NCI-H82 treated with DMSO at 0.1 percent for 48 hours (cell line): ENCODE measurements at regions not wholly inside any gene's neighbourhood (a gene's known extent, or its start where the extent isn't known, plus 50 kb on each side); places are given as distances from the start of the nearest gene placed in this dataset.

Source experiments
- DNase-seq: peaks from one replicate; lab custom pipeline; 2025; ENCODE audit not compliant: unreplicated experiment; lab: John Stamatoyannopoulos, UW

DNA sequence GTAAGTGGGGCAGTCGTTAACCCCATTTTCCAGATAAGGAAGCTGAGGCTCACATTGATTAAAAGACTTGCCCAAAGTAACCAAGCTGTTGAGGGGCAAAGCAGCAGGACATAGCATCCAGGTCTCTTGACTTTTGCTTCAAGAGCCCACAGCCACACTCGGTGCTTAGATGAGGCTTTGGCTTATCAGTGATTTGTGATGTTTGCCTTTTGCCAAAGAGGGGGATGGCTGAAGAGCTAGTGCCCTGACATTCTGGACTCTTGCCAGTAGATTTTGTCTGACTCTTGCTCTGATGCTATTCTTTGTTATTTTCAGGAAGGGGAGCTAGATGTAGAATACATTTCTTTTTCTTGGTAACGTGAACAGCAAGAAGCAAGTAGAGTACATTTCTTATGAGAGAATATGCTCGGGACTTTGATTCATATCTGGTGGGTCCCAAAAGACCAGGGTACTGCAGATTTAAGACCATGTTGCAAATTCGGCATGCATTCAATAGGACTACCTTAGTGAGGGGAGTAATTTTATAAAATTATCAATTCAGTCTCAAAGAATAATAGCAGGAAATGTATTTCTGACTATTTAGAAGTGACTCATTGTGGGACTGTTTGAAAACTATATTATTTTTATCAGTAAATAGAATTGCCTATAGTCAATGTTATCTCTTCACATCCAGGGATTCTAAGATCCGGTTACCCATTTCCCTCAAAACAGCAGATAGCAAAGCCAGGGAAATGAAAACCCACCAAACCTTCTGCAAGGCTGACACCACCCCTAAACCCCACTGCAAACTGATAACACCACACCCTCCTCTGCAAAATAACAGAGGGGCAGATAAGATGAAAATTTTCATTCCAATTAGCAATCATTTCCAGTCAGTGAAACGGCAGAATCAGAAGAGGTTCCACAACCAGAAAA, 180.0 kb upstream of the BMPER start:
- DNase-seq = no peak

DNA sequence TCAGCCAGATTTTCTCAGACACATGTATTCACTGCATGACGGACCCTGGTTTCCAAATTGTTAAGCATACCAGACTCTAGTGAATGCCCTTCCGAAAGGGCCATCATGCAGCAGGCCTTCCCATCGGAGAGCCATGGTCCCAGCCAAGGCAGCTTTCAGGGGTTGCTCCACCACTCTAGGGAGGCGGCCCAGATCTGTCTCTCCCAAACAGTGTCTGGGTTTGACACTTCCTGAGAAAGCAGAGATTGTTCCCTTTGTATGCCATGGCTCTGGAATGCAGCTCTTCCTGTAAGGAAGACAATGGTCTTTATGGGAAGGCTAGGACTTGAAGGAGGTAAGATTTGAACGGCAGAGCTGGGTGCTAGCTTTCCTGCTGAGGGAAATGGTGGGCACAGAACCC, 178.8 kb upstream of the BMPER start:
- no peak for DNase-seq

DNA sequence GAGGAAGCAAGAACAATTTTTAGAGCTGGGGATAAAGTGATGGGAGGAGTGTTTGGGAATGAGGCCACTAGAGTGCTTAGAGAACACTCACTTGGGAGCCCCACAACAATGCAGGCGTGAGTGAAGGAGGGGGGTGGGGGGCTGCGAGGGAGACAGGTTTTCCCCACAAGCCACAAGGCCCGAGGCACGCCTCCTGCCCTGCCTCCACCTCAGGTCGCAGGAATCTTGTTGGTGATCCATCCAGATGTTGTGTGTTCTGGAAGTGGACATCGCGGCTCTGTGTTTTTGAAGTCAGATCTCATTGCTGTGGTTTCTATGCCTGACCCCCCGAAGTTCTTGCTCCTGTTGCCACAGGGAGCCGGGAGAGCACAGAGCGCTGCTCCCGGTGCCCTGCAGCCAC, 178.0 kb upstream of the BMPER start:
- no peak for DNase-seq

DNA sequence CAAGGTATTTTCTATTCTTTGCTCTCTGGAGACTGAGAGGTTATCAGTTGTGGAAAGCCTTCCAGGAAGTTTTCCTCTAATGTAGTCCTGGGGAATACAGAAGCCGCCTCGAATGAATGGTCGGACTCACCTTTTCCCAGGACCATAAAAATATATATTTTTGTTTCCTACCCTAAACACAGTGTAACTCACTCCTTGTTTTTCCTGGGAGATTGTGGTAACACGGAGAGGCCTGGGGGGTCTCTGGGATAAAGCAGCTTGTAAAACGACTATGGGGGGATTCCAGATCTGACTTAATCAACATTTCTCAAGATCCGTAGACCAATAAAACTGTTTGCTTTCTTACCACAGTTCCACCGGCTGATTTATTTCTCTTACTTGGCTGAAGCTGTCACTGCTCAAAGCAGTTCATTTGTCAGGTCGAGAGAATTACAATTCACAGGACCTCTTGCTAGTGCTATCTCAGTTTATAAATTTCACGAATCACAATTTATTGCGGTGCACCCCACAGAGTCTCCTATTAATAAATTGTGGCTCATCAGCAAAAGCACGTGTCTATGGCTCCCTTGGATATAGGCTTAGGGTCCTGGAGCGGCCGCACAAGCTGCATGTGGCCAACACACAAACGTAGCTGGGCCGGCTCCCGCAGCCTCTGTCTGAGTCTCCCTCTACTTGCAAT, 176.3 kb upstream of the BMPER start:
- no peak for DNase-seq

DNA sequence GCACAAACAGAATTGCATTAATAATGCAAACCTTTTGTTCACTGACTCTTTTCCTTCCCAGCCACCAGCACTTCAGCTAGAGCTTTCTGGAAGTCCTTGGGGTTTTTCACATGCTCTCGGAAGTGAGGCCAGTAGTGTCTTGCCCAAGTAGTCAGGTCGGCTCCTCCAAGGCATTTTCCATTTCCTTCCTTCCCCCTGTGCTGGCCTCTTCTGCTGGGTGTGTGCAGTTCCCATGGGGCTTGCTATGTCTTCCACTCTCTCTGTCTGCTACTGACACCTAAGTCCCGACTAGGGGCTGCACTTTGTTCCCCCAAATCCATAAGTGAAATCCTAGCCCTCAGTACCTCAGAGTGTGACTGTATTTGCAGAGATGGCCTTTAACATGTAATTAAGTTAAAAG, 175.6 kb upstream of the BMPER start:
- no peak for DNase-seq

DNA sequence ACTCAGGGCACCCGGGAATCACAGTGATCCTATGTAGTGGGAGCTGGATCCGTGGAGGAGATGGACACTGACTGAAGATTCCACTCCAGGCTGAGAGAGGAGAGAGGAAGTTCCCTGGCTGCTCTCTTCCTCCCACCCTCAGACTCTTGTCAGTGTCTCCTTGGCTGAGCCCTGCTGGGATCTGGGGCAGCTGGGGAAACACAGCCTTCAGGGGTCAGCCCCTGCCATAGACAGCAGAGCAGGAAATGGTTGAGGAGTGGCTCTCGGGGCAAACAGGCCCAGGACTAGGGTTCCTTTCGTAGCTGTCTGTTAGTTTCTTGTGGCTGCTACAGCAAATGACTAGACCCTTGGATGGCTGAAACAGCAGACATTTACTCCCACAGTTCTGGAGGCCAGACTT, 174.4 kb upstream of the BMPER start:
- no peak for DNase-seq

DNA sequence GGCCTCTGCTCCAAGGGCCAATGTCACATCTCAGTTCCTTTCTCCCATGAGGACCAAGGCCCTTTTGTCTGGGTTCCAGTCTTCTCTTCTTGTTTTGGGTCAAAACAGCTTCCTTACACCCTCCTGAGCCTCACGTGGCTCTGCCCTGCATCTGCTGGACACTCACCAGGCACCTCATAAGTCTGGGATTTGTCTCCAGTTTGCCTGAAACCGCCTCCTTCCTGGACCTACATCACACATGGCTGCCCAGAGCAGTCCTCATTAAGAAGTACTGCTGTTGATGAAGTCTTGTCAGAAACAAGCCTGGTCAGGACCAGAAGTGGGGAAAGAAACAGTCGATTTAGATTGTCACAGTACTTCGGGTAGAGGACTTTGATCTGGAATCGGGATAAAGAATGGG, 173.4 kb upstream of the BMPER start:
- no peak for DNase-seq

DNA sequence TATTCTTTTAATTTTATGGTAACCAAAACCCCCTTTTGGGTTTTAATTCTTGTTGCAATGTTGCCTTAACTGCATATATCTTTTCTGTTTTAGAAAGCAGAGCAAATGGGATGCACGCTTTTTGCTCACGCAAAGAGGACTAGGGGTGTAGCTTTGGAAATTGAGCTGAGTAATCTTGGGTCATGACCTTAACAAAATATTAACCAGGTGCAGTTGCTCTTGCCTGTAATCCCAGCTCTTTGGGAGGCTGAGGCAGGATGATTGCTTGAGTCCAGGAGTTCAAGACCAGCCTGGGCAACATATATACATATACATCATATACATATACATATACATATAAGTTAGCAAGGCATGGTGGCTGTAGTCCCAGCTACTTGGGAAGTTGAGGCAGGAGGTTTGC, 172.9 kb upstream of the BMPER start:
- no peak for DNase-seq

DNA sequence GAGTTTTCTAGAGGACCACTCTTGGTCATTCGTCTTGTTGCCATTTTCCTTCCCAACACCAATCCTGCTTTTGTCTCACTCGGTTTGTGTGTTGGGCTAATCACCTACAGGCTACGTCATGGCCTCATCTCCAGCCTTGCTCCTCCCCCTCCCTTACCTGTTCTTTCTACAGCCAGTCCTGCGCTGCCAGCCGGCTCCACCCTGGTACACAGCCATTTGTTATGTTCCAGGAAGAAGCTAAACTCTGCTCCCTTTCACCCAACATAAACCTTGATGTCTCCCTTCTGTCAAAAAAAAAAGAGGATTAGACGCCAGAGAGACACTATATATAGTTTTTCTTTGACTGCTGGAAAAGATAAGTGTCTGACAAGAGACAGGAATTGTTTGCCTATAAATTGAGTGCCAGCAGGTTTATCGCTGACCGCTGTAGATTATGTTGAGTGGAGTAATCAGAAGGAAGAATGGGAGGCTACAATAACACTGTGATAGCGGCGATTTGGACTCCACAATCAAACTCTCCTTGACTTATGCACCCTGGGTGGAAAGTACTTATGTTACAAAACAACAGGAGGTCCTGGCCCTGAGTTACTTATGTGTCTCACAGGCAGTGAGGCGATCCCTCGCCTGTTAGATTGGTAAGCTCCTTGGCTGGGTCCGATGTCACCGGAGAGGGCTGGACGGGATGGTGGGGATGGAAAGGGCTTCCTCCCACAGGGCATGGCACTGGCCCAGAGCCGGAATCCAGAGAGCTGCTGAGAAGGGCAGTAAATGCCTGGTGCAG, 171.3 kb upstream of the BMPER start:
- DNase-seq = no peak

DNA sequence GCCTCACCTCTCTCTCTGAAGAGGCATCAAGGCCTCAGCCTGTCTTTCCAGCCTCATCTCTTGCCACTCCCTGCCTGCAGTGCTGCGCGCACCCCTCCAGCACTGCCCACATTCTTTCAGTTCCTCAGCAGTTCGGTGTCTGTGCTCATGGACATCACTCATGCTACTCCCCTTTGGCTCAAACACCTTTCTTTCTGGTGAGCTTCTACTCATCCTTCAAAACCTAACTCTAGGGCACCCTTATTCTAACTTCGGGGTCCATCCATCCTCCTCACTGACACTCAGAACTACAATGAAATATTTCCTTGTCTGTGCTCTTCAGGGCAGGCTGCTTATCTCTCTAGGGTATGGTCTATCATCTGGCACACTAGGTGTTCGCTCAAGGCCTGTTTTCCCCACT, 169.9 kb upstream of the BMPER start:
- no peak for DNase-seq

DNA sequence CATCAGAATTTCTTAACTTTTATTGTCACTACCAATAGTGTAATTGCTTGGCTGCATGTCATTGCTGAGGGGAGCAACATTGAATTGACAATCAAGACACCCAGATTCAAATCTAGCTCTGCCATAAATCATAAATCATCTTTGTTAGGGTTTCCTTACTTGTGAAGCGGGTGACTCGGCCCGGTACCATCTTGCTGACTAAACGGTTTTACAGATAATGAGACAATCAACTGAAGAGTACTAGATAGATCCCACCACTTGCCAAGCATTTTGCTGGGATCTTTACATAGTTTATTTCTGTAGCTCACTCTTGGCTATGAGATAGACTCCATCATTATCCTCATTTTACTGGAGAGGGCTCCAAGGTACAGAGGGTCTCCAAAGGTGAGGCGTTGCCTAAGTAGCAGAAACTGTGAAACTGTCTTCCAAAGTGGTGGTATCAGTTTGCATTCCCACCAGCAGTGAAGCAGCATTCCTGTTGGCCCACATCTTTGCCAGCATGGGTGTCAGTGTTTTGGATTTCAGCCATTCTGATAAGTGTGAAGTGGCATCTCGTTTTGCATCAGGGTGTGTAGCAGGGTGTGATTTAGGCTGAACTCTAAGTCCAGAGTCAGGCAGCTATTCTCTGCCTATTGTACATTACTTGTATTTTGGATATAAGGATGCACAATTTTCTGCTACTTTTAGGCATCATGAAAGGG, 168.7 kb upstream of the BMPER start:
- DNase-seq = no peak

DNA sequence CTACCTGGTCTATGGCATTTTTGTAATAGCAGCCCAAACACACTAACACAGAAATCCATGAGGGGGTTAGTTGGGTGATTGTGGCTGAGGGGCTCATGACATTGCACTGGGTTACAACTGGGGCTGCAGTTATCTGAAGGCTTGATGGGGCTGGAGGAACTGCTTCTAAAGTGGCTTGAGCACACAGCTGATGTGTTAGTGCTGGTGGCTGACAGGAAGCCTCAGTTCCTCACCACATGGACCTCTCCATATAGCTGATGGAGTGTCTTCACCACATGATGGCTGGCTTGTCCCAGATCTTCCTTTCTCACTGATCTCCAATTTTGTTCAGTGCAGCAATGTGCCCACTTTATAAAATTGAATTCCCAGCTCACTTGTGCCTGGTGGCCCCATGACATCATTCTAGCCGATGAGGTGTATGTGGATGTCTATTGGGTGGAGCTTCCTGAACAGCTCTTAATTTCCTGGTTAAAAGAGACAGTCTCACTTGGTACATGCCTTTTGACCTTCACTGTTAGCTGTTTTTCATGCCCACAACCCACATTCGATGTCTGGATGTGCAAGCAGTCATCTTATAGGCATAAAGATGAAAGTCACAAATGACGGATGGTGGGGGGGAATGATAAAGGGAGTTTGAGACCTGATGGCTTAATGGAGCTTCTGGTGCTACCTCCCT, 166.9 kb upstream of the BMPER start:
- DNase-seq = no peak

DNA sequence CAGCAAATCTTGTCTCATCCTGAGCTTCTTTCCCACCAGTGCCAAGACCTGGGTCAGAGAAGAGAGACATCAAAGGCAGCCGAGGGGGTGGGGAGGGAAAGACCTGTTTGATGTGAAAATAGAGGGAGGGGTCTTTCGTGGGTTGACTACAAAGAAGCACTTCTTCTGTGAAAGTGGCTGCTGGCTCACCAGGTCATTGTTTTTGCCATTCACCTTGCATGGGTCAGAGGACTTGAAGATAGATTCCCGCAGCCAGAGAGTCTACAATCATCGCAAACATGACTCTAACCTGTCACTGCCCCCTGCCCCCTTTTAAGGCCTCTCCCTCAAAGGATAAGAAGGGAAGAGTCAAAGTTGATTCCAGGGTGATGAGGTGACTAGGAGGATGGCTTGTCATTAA, 166.1 kb upstream of the BMPER start:
- DNase-seq = no peak

DNA sequence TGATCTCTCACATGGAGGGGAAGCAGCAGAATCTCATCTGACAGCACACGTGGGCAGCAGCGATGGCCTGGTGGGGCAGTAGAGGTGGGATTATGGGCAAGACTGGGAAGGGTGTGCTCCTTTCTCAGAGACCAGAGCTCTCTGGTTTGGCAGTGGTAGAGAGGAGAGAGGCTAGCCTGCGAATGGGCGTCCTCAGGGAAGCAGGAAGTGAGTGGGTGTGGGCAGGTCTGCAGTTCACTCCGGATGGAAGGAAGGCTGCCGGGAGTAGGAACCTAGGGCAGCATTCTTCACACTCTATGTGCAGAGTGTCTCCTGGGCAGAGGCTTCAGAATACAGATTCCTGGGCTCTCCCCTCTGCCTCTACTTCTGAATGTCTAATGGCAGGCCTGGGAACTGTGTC, 162.8 kb upstream of the BMPER start:
- no peak for DNase-seq

DNA sequence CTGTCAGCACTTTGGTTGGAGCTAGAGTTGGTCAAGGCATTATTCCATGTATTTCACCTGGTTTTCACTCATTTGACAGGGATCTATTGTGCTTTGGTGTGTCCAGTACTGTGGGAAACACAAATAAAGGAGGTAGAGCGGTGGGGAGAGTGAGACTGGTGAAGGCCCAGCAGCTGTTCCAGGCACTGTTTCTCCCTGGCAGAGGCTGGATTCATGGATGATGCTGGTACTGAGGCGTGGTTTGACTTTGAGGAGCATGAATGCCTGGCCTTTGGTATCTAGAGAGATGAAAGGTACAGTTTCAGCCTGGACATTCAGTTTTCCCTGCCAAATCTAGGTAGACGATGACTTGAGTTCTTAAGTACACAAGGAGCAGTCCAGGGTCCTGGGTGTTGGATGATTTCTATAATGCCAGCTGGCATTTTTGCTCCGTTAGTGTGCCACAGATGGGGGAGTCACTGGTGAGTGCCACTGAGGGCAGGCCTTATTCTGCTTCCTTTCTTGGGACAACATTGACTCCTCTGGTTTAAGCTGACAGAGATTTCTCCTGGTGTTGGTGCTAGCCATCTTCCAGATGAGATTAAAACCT, 162.2 kb upstream of the BMPER start:
- no peak for DNase-seq

DNA sequence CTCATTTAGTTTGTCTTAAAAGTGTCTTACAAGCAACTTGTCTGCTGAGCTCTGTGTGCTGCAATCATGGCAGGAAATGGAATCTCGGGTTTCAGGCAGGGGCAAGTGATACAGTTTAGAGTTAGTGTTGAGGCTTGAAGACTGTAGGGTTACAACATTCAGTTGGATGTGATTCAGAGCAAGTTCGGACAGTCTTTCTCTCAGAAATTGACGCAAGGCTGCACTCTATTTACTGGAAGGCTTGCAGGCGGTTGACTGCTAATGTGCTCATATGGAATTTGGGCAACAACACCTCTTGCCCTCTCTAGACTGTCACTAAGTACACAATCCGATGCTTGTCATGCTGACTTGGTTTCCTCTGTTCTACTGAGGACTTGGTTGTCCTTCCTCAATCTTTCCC, 161.7 kb upstream of the BMPER start:
- DNase-seq = no peak

DNA sequence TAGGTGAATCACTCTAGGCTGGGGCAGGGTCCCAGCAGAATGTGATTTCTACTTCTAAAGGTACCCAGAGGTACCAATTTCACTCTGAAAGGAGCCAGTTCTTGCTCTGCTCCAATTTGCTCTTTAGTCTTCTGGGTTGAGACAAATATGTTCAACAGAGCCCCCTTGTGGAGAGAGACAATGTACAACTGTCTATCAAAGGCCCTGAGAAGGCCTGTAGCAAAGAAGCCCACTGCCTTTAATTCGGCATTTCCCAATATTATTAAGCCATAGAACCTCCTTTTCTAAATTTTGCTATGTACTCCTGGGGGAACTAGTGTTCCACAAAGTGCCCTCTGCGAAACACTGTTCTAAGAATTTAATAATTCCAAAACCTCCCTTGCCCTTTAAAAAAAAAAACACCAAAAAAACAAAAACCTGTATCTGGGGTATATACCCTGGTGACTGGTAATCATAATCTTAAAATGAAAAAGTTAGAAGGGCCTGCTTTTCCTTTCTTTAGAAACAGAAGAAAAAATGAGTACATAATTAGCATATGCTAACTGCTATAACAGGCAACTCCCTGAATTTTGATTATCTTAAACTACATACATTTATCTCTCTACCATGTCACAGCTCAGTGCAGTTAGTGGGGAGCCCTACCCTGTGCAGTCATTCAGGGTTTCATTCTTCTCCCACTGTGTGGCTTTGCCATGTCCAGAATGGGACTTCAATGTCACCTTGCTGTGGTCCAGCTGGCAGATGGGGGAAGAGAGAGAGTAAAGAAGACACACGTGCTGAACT, 160.9 kb upstream of the BMPER start:
- no peak for DNase-seq

DNA sequence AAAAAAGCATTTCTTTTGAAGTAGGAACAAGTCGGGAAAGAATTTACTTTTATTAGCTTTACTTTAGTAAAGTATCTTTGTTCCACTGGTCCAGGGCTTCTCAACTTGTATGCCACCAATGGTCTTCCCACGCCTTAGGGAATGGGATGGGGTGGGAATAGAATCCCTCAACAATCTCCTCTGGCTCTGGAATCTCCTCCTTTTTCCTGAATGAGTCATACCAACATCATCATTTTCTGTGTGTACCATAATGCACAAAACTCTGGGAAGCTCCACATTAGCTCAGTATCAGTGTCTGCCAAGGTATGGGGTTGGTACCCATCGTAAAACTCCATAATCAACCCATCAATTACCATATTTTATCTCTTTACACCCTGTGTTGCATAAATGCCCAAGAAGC, 159.4 kb upstream of the BMPER start:
- no peak for DNase-seq

DNA sequence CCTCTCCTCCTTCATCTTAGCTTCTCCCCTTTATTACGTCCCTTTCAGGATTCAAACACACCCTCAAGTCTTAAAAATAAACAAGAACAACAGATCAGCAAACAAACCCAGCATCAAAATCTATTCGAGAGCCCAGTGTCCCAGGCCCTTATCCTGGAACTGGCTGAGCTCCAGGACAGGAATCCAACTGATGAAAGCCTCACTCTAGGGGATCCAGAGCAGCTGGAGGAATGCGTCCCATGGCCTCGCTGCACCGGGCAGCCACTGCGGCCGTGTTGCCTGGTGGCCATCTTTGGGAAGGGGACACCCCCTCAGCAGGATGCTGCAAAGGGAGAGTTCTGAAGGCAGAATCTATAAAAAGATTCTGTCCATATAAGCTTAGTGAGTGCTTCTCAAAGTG, 156.5 kb upstream of the BMPER start:
- DNase-seq = no peak

DNA sequence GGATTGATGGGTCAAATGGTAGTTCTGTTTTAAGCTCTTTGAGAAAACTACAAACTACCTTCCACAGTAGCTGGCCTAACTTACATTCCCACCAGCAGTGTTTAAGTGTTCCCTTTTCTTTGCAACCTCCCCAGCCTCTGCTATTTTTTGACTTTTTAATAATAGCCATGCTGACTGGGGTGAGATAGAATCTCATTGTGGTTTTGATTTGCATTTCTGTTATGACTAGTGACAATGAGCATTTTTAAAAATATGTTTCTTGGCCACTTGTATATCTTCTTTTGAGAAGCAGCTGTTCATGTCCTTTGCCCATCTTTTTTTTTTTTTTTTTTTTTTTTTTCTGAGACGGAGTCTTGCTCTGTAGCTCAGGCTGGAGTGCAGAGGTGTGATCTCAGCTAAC, 155.2 kb upstream of the BMPER start:
- DNase-seq = no peak
